ENCODE measurements at regions not wholly inside any gene's neighbourhood (a gene's known extent, or its start where the extent isn't known, plus 50 kb on each side); places are given as distances from the start of the nearest gene placed in this dataset.

DNA sequence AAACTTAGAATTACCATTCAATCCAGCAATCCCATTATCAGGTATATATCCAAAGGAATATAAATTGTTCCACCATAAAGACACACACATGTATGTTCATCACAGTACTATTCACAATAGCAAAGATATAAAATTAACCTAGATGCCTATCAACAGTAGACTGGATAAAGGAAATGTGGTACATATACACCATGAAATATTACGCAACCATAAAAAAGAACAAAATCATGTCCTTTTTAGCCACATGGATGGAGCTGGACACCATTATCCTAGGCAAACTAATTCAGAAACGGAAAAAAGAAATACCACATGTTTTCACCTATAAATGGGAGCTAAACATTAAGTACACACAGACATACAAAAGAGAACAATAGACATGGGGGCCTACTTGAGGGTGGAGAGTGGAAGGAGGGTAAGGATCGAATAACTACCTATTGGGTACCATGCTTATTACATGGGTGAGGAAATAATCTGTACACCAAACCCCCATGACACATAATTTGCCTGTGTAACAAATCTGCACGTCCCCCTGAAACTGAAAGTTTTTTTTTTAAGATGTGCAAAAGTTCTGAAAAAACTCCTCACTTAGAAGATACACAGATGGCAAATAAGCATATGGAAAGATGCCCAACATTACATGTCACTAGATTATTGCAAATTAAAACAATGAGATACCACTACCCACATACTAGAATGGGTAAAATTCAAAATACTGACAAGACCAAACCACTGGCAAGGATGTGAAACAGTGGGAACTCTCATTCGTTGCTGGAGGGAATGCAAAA lies 313.0 kb upstream of the CD180 start:
- Histone ChIP-seq H3K4me1 (ENCODE audit: control insufficient read depth, insufficient read depth, low read length) (no peaks in the 10 kb centered on the region), H3K36me3 (ENCODE audit: control insufficient read depth in 2 of 2, insufficient read depth in 2 of 2, low read length in 1 of 2) (no peaks in the 10 kb centered on the region), H3K79me2 (ENCODE audit: control insufficient read depth, insufficient read depth, low read length) (no peaks in the 10 kb centered on the region), H3K27me3 (replicated peaks in 1 of 2; ENCODE audit: control insufficient read depth in 2 of 2, insufficient read depth in 2 of 2, low read length in 1 of 2) (no peaks in the 10 kb centered on the region), H3K4me3 (no peak overlapping the region), H3K9me3 (replicated peaks; ENCODE audit: control insufficient read depth, insufficient read depth, low read length) (no peaks in the 10 kb centered on the region), H3K27ac (ENCODE audit: control insufficient read depth, insufficient read depth) (no peak overlapping the region), H3K9ac (ENCODE audit: control insufficient read depth, insufficient read depth, low read length) (no peak overlapping the region), H2AFZ (ENCODE audit: control insufficient read depth, low read depth, low read length) (no peak overlapping the region), H3K4me2 (ENCODE audit: control insufficient read depth, insufficient read depth) (no peak overlapping the region), H4K20me1 (ENCODE audit: control insufficient read depth, insufficient read depth) (no peaks in the 10 kb centered on the region)
- DNase-seq (ENCODE audit: low read depth, low spot score) (no peak), ATAC-seq (no peak), FAIRE-seq (no peak)
- ChIA-PET POLR2A (no interaction called here), SMC1A (ENCODE audit: uncharacterized antibody, unreplicated experiment) (interaction anchor here (0.6 kb wide), 1 partner anchor 240 kb away, joined by 3 read pairs; no protein-coding TSS in a partner anchor), CTCF (no interaction called here), RAD21 (ENCODE audit: unreplicated experiment) (no interaction called here)
- no TSS peak for BruUV-seq (replicated peaks)
- in situ Hi-C loops (cut with MboI) (no loop called here), intact Hi-C loops (cut with micrococcal nuclease; ENCODE audit: unreplicated experiment) (no loop called here)
- WGBS (ENCODE audit: insufficient coverage, insufficient replicate concordance, low lambda C conversion rate, missing lambda C conversion rate): 16% methylated on average over 5 of the region's 5 CpGs
- TF ChIP-seq, protein P1, sequence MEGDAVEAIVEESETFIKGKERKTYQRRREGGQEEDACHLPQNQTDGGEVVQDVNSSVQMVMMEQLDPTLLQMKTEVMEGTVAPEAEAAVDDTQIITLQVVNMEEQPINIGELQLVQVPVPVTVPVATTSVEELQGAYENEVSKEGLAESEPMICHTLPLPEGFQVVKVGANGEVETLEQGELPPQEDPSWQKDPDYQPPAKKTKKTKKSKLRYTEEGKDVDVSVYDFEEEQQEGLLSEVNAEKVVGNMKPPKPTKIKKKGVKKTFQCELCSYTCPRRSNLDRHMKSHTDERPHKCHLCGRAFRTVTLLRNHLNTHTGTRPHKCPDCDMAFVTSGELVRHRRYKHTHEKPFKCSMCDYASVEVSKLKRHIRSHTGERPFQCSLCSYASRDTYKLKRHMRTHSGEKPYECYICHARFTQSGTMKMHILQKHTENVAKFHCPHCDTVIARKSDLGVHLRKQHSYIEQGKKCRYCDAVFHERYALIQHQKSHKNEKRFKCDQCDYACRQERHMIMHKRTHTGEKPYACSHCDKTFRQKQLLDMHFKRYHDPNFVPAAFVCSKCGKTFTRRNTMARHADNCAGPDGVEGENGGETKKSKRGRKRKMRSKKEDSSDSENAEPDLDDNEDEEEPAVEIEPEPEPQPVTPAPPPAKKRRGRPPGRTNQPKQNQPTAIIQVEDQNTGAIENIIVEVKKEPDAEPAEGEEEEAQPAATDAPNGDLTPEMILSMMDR (IDR thresholded peaks at IDR 0.05 in 2 of 3, conservative IDR thresholded peaks at IDR 0.05 in 1 of 3; ENCODE audit: control insufficient read depth in 2 of 3, extremely low read depth in 1 of 3, insufficient read depth in 1 of 3, low read depth in 3 of 3, low read length in 3 of 3): no peak
- TF ChIP-seq EED (IDR thresholded peaks at IDR 0.05; ENCODE audit: low read depth) (no peak), ELK1 (IDR thresholded peaks at IDR 0.05; ENCODE audit: low read depth, low read length) (no peak), CUX1 (IDR thresholded peaks at IDR 0.05; ENCODE audit: insufficient replicate concordance, low read depth, low read length) (no peak), SREBF1 (IDR thresholded peaks at IDR 0.05; ENCODE audit: low read length) (no peak)
- TF ChIP-seq, protein P2, sequence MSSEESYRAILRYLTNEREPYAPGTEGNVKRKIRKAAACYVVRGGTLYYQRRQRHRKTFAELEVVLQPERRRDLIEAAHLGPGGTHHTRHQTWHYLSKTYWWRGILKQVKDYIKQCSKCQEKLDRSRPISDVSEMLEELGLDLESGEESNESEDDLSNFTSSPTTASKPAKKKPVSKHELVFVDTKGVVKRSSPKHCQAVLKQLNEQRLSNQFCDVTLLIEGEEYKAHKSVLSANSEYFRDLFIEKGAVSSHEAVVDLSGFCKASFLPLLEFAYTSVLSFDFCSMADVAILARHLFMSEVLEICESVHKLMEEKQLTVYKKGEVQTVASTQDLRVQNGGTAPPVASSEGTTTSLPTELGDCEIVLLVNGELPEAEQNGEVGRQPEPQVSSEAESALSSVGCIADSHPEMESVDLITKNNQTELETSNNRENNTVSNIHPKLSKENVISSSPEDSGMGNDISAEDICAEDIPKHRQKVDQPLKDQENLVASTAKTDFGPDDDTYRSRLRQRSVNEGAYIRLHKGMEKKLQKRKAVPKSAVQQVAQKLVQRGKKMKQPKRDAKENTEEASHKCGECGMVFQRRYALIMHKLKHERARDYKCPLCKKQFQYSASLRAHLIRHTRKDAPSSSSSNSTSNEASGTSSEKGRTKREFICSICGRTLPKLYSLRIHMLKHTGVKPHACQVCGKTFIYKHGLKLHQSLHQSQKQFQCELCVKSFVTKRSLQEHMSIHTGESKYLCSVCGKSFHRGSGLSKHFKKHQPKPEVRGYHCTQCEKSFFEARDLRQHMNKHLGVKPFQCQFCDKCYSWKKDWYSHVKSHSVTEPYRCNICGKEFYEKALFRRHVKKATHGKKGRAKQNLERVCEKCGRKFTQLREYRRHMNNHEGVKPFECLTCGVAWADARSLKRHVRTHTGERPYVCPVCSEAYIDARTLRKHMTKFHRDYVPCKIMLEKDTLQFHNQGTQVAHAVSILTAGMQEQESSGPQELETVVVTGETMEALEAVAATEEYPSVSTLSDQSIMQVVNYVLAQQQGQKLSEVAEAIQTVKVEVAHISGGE (CRISPR knock-in tag; IDR thresholded peaks at IDR 0.05): no peak
- TF ChIP-seq, protein P3, sequence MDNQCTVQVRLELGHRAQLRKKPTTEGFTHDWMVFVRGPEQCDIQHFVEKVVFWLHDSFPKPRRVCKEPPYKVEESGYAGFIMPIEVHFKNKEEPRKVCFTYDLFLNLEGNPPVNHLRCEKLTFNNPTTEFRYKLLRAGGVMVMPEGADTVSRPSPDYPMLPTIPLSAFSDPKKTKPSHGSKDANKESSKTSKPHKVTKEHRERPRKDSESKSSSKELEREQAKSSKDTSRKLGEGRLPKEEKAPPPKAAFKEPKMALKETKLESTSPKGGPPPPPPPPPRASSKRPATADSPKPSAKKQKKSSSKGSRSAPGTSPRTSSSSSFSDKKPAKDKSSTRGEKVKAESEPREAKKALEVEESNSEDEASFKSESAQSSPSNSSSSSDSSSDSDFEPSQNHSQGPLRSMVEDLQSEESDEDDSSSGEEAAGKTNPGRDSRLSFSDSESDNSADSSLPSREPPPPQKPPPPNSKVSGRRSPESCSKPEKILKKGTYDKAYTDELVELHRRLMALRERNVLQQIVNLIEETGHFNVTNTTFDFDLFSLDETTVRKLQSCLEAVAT (IDR thresholded peaks at IDR 0.05): no peak
